ENCODE measurements at regions not wholly inside any gene's neighbourhood (a gene's known extent, or its start where the extent isn't known, plus 50 kb on each side); places are given as distances from the start of the nearest gene placed in this dataset.
A peak's percentile ranks its signal among the peaks of the same experiment; 100 is the strongest.

DNA sequence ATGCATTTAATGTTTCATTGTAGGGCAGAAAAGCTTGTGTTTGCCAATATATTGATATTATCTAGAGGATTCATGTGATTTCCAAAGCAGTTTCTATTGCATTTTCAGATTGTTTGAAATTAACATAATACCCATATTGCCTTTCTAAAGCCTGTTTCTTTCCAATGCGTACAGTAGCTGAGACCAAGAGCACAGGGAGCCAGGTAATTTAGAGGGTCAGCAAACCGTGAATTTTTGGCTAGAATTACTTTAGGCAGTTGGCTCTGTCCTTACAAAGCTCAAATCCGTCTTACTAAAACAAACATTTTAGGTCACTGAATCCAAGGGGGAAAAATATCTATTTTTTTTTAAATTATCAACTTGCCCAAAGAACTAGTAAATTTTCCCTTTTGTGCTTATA, 604.9 kb upstream of the ADARB2 start:
- no peak for TF ChIP-seq EZH2phosphoT487 (IDR thresholded peaks at IDR 0.05; ENCODE audit: low read depth, severe bottlenecking, unreplicated experiment)
- TF ChIP-seq EZH2 (IDR thresholded peaks at IDR 0.05; ENCODE audit: borderline replicate concordance): no peak
- TF ChIP-seq, protein P1, sequence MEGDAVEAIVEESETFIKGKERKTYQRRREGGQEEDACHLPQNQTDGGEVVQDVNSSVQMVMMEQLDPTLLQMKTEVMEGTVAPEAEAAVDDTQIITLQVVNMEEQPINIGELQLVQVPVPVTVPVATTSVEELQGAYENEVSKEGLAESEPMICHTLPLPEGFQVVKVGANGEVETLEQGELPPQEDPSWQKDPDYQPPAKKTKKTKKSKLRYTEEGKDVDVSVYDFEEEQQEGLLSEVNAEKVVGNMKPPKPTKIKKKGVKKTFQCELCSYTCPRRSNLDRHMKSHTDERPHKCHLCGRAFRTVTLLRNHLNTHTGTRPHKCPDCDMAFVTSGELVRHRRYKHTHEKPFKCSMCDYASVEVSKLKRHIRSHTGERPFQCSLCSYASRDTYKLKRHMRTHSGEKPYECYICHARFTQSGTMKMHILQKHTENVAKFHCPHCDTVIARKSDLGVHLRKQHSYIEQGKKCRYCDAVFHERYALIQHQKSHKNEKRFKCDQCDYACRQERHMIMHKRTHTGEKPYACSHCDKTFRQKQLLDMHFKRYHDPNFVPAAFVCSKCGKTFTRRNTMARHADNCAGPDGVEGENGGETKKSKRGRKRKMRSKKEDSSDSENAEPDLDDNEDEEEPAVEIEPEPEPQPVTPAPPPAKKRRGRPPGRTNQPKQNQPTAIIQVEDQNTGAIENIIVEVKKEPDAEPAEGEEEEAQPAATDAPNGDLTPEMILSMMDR (IDR thresholded peaks at IDR 0.05; ENCODE audit: poor library complexity): no peak
- Histone ChIP-seq H4K20me1 (ENCODE audit: insufficient read depth, poor library complexity, severe bottlenecking) (no peaks in the 10 kb centered on the region), H3K79me2 (no peaks in the 10 kb centered on the region), H3K27ac (no peak overlapping the region), H3K27me3 (no peaks in the 10 kb centered on the region), H2AFZ (no peak overlapping the region), H3K9me2 (replicated peaks; ENCODE audit: insufficient read depth) (no peaks in the 10 kb centered on the region), H3K4me1 (ENCODE audit: insufficient read depth) (no peaks in the 10 kb centered on the region), H3K4me2 (no peak overlapping the region), H3K9me3 (ENCODE audit: low read depth) (no peaks in the 10 kb centered on the region), H3K36me3 (replicated peaks; ENCODE audit: insufficient read depth, low read depth) (no peaks in the 10 kb centered on the region), H3K4me3 (no peak overlapping the region)
- DNase-seq (ENCODE audit: low spot score): no peak
- WGBS (ENCODE audit: low lambda C conversion rate, missing lambda C conversion rate): 89% methylated on average over 3 of the region's 3 CpGs

DNA sequence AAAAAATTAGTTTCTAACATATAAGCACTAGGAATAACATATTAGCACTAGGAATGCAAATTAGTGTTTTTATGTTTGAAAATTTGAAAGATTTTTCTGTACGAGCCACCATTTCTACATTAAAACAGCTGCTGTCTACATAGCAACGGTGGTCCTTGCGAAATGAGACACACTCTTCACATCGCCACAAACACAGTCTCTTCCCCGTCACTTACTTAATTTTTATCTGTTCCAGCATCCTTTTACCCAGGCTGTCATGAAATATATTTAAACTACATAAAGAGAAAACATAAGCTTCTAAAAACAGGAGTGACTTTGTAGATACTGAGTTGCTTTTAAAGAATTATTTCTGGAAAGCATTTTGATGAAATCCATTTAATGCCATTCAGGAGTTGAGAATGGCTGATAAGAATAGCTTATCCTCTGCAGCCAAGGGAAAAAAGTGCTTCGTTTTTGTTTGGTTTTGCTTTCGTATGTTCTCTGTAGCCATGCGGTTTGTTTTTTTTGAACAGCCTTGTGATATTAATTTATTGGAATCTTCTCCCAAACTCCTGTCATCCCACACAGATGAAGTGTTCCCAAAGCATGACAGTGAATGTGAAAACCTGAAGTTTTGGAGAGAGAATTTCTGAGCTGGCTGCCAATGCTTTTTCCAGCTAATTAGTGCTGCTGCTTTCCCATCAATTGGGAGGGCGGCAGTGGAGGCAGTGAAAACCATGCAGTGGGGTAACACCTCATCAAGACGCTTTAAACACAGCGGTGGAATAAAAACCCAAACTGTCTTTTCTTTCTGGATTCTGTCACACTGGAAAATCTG, 603.7 kb upstream of the ADARB2 start:
- Histone ChIP-seq H3K4me3 (no peak overlapping the region), H3K9me3 (ENCODE audit: low read depth) (no peaks in the 10 kb centered on the region), H3K4me2 (peak overlapping the region; percentile 23), H3K9me2 (replicated peaks; ENCODE audit: insufficient read depth) (no peaks in the 10 kb centered on the region), H2AFZ (no peak overlapping the region), H3K27ac (no peak overlapping the region), H3K79me2 (no peaks in the 10 kb centered on the region), H3K27me3 (no peaks in the 10 kb centered on the region), H3K4me1 (ENCODE audit: insufficient read depth) (no peaks in the 10 kb centered on the region), H4K20me1 (ENCODE audit: insufficient read depth, poor library complexity, severe bottlenecking) (no peaks in the 10 kb centered on the region), H3K36me3 (replicated peaks; ENCODE audit: insufficient read depth, low read depth) (no peaks in the 10 kb centered on the region)
- TF ChIP-seq, protein P1 (IDR thresholded peaks at IDR 0.05; ENCODE audit: poor library complexity): no peak
- no peak for TF ChIP-seq EZH2phosphoT487 (IDR thresholded peaks at IDR 0.05; ENCODE audit: low read depth, severe bottlenecking, unreplicated experiment)
- TF ChIP-seq EZH2 (IDR thresholded peaks at IDR 0.05; ENCODE audit: borderline replicate concordance): no peak
- DNase-seq (ENCODE audit: low spot score): no peak
- 78% methylated on average over 11 of the region's 11 CpGs for WGBS (ENCODE audit: low lambda C conversion rate, missing lambda C conversion rate)

DNA sequence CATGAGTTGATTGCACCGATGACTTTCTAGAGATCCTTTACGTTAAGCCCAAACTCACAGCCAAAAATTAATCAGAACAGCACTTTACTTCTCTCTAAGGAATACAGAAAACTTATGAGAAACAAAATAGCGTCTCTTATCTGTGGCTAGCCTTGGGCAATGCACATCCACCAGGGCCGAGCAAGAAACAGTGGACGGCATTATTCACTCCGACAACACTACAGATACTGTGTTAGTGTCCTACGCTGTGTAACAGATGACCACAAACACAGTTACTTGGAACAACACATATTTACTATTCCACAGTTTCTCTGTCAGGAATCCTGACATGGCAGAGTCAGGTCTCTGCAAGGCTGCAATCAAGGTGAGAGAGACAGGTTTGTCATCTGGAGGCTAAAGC, 598.3 kb upstream of the ADARB2 start:
- Histone ChIP-seq H3K4me1 (ENCODE audit: insufficient read depth) (no peaks in the 10 kb centered on the region), H3K9me3 (ENCODE audit: low read depth) (no peaks in the 10 kb centered on the region), H3K79me2 (no peaks in the 10 kb centered on the region), H3K27ac (no peak overlapping the region), H3K4me3 (no peak overlapping the region), H2AFZ (no peak overlapping the region), H3K4me2 (no peak overlapping the region), H3K9me2 (replicated peaks; ENCODE audit: insufficient read depth) (no peaks in the 10 kb centered on the region), H4K20me1 (ENCODE audit: insufficient read depth, poor library complexity, severe bottlenecking) (no peaks in the 10 kb centered on the region), H3K36me3 (replicated peaks; ENCODE audit: insufficient read depth, low read depth) (no peaks in the 10 kb centered on the region), H3K27me3 (no peaks in the 10 kb centered on the region)
- no peak for DNase-seq (ENCODE audit: low spot score)
- TF ChIP-seq EZH2phosphoT487 (IDR thresholded peaks at IDR 0.05; ENCODE audit: low read depth, severe bottlenecking, unreplicated experiment): no peak
- no peak for TF ChIP-seq EZH2 (IDR thresholded peaks at IDR 0.05; ENCODE audit: borderline replicate concordance)
- TF ChIP-seq, protein P1 (IDR thresholded peaks at IDR 0.05; ENCODE audit: poor library complexity): no peak
- WGBS (ENCODE audit: low lambda C conversion rate, missing lambda C conversion rate): 96% methylated on average over 7 of the region's 7 CpGs
